Coronary artery (tissue), 2 donors: ENCODE measurements at regions not wholly inside any gene's neighbourhood (a gene's known extent, or its start where the extent isn't known, plus 50 kb on each side); places are given as distances from the start of the nearest gene placed in this dataset.

ENCODE experiments used
- DNase-seq: peaks from one replicate; pipeline ENCODE4 v3.0.0-alpha.2; 2017; ENCODE audit warnings: low spot score
- H3K27ac ChIP-seq, 2 donors: fragments of 200-600 bp; sonication (generic); one replicate each; pipeline ENCODE4 v1.5.1; 2016 to 2019
- H3K4me3 ChIP-seq: fragments of 200-600 bp; sonication (generic); 2 replicates; pipeline ENCODE4 v1.5.1; 2016; ENCODE audit warnings: mild to moderate bottlenecking, moderate library complexity
- CTCF ChIP-seq: fragments of 200-600 bp; sonication (generic); IDR thresholded peaks from one replicate; pipeline ENCODE4 v1.5.1; 2019; ENCODE audit warnings: antibody characterized with exemption

GRCh38 chr5:31113666-31114350, 79.7 kb upstream of the CDH6 start:
- DNase-seq = no peak
- no peak overlapping the region for H3K27ac ChIP-seq
- no peak for TF ChIP-seq CTCF
- H3K4me3 ChIP-seq = no peak overlapping the region

- Histone ChIP-seq H3K27ac (no peak overlapping the region), H3K4me3 (no peak overlapping the region)
- TF ChIP-seq CTCF = no peak
- DNase-seq = no peak
These were observed 80.4 kb upstream of the CDH6 start for GRCh38 chr5:31113101-31113500.

GRCh38 chr5:31107091-31107518, 86.4 kb upstream of the CDH6 start:
- H3K4me3 ChIP-seq = no peak overlapping the region
- H3K27ac ChIP-seq = peak overlapping the region in 1 of 2 donors; percentile 1
- DNase-seq = no peak
- no peak for TF ChIP-seq CTCF

- peak overlapping the region in 1 of 2 donors; percentile 1 for H3K27ac ChIP-seq
- no peak overlapping the region for H3K4me3 ChIP-seq
- TF ChIP-seq CTCF = no peak
- DNase-seq = no peak
These were observed 86.8 kb upstream of the CDH6 start for GRCh38 chr5:31106691-31107090.

GRCh38 chr5:31106278-31106677, 87.2 kb upstream of the CDH6 start:
- no peak for DNase-seq
- TF ChIP-seq CTCF = no peak
- Histone ChIP-seq H3K27ac (no peak overlapping the region), H3K4me3 (no peak overlapping the region)

- H3K4me3 ChIP-seq = no peak overlapping the region
- TF ChIP-seq CTCF = no peak
- no peak overlapping the region for H3K27ac ChIP-seq
- DNase-seq = no peak
These were observed 88.7 kb upstream of the CDH6 start for GRCh38 chr5:31104775-31105174.

GRCh38 chr5:31100781-31101310, 92.6 kb upstream of the CDH6 start:
- no peak for TF ChIP-seq CTCF
- no peak overlapping the region for H3K27ac ChIP-seq
- no peak overlapping the region for H3K4me3 ChIP-seq
- DNase-seq = no peak
